ENCODE measurements at regions not wholly inside any gene's neighbourhood (a gene's known extent, or its start where the extent isn't known, plus 50 kb on each side); places are given as distances from the start of the nearest gene placed in this dataset.

DNA sequence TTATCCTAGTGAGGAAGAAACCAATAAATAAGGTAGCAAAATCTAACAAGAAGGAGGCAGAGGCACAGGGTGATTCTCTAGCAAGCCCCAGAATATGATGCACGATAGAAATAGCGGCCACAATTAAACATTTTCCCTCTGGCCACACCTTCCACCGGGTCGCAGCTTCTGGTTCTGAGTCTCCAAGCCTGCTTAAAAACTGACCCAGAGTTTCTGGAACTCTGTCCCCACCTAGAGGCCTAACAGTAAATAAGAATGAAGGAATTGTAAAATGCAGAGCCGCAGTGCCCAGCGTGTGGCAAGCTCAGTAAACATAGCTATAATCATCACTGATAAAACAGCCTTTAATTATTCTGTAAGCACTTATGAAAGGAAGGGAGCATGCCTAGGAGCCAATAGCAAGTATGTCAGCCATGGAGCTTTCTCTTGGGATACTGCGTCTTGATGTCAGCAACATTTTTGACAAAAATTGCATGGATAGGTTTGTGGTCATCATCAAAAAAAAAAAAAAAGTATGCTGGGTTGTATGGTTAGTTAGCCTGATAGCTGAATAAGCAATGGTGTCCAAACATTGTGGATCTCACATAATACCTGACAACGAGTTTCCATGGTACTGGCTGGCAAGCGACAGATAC is 465.5 kb downstream of the DNAH5 start:
- Histone ChIP-seq H3K9ac (ENCODE audit: insufficient read length, low read depth) (no peak overlapping the region), H3K36me3 (ENCODE audit: insufficient read depth, insufficient read length, low read length) (no peaks in the 10 kb centered on the region), H3K9me3 (ENCODE audit: insufficient read depth, low read length) (peaks cover 6% of the 10 kb centered on the region; the same call in 1 of the 2 replicates), H3K27me3 (ENCODE audit: insufficient read depth, insufficient read length) (no peaks in the 10 kb centered on the region), H3K4me3 (ENCODE audit: insufficient read length, low read depth) (no peak overlapping the region), H3K4me1 (ENCODE audit: insufficient read depth, insufficient read length) (no peaks in the 10 kb centered on the region)
- DNase-seq (ENCODE audit: low read depth, low spot score): peak; percentile 20
- TF ChIP-seq YY1 (IDR thresholded peaks at IDR 0.05; ENCODE audit: insufficient read depth, insufficient read length) (no peak), SUZ12 (IDR thresholded peaks at IDR 0.05; ENCODE audit: extremely low read depth, insufficient read depth, insufficient read length) (no peak), ZNF274 (IDR thresholded peaks at IDR 0.05; ENCODE audit: low read depth, low read length) (no peak)

DNA sequence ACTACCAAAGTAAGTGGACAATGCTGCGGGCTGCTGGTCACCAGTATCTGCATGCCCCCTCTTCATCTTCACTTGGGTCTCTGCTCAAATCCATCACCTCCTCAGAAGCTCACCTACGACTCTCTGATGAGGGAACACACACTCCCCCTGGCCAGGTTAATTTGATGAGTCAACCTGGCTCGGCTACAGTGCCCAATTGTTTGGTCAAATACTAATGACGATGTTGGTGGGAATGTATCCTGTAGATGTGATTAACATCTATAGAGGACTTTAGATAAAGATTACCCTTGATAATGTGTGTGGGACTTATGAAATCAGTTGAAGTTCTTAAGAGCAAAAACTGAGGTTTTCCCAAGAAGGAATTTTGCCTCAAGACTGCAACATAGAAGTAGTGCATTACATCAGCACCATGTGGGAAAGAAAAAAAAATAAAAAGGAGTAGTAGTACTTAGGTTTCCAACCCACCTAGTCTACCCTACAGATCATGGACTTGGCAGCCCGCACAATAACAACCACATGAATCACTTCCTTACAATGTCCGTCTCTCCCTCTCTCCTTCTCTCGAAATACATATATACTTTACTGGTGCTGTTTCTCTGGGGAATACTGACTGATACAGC is 467.3 kb downstream of the DNAH5 start:
- Histone ChIP-seq H3K4me3 (ENCODE audit: insufficient read length, low read depth) (no peak overlapping the region), H3K9ac (ENCODE audit: insufficient read length, low read depth) (no peak overlapping the region), H3K9me3 (ENCODE audit: insufficient read depth, low read length) (peaks cover 6% of the 10 kb centered on the region; the same call in 1 of the 2 replicates), H3K36me3 (ENCODE audit: insufficient read depth, insufficient read length, low read length) (no peaks in the 10 kb centered on the region), H3K27me3 (ENCODE audit: insufficient read depth, insufficient read length) (no peaks in the 10 kb centered on the region), H3K4me1 (ENCODE audit: insufficient read depth, insufficient read length) (no peaks in the 10 kb centered on the region)
- no peak for TF ChIP-seq YY1 (IDR thresholded peaks at IDR 0.05; ENCODE audit: insufficient read depth, insufficient read length)
- no peak for TF ChIP-seq ZNF274 (IDR thresholded peaks at IDR 0.05; ENCODE audit: low read depth, low read length)
- no peak for TF ChIP-seq SUZ12 (IDR thresholded peaks at IDR 0.05; ENCODE audit: extremely low read depth, insufficient read depth, insufficient read length)
- no peak for DNase-seq (ENCODE audit: low read depth, low spot score)

GRCh38 chr5:13472842-13473241 is 471.6 kb downstream of the DNAH5 start:
- Histone ChIP-seq H3K9me3 (ENCODE audit: insufficient read depth, low read length) (peaks cover 6% of the 10 kb centered on the region; the same call in 1 of the 2 replicates), H3K27me3 (ENCODE audit: insufficient read depth, insufficient read length) (no peaks in the 10 kb centered on the region), H3K4me3 (ENCODE audit: insufficient read length, low read depth) (no peak overlapping the region), H3K4me1 (ENCODE audit: insufficient read depth, insufficient read length) (no peaks in the 10 kb centered on the region), H3K9ac (ENCODE audit: insufficient read length, low read depth) (no peak overlapping the region), H3K36me3 (ENCODE audit: insufficient read depth, insufficient read length, low read length) (no peaks in the 10 kb centered on the region)
- TF ChIP-seq ZNF274 (IDR thresholded peaks at IDR 0.05; ENCODE audit: low read depth, low read length): no peak
- no peak for TF ChIP-seq YY1 (IDR thresholded peaks at IDR 0.05; ENCODE audit: insufficient read depth, insufficient read length)
- no peak for DNase-seq (ENCODE audit: low read depth, low spot score)

- TF ChIP-seq ZNF274 (IDR thresholded peaks at IDR 0.05; ENCODE audit: low read depth, low read length): no peak
- no peak for TF ChIP-seq SUZ12 (IDR thresholded peaks at IDR 0.05; ENCODE audit: extremely low read depth, insufficient read depth, insufficient read length)
- no peak for TF ChIP-seq YY1 (IDR thresholded peaks at IDR 0.05; ENCODE audit: insufficient read depth, insufficient read length)
- H3K4me3 ChIP-seq (ENCODE audit: insufficient read length, low read depth): no peak overlapping the region
- no peaks in the 10 kb centered on the region for H3K36me3 ChIP-seq (ENCODE audit: insufficient read depth, insufficient read length, low read length)
- no peaks in the 10 kb centered on the region for H3K4me1 ChIP-seq (ENCODE audit: insufficient read depth, insufficient read length)
- H3K9me3 ChIP-seq (ENCODE audit: insufficient read depth, low read length): peaks cover 6% of the 10 kb centered on the region; the same call in 1 of the 2 replicates
- no peak for DNase-seq (ENCODE audit: low read depth, low spot score)
- H3K27me3 ChIP-seq (ENCODE audit: insufficient read depth, insufficient read length): no peaks in the 10 kb centered on the region
- H3K9ac ChIP-seq (ENCODE audit: insufficient read length, low read depth): no peak overlapping the region
Observed at GRCh38 chr5:13470975-13471374, 473.5 kb downstream of the DNAH5 start.

DNA sequence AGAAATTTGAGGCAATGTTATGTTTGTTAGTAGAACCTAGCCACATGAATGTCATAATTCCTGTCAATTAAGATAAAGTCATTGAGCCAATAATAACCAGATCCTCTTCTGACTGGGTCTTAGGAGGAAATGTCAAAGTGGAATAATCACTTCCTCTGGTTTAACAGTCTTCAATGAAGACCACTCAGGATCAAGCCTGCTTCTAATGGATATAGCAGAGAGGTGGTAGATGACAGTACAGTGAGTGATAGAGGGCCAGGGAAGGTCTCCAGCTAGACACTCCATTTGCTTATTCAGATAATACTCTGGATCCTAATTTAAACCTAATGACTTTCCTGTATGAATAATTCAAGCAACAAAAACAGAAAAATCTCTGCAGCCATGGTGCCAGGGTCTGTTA is 474.2 kb downstream of the DNAH5 start:
- Histone ChIP-seq H3K9me3 (ENCODE audit: insufficient read depth, low read length) (peaks cover 6% of the 10 kb centered on the region; the same call in 1 of the 2 replicates), H3K9ac (ENCODE audit: insufficient read length, low read depth) (no peak overlapping the region), H3K4me1 (ENCODE audit: insufficient read depth, insufficient read length) (no peaks in the 10 kb centered on the region), H3K36me3 (ENCODE audit: insufficient read depth, insufficient read length, low read length) (no peaks in the 10 kb centered on the region), H3K27me3 (ENCODE audit: insufficient read depth, insufficient read length) (no peaks in the 10 kb centered on the region), H3K4me3 (ENCODE audit: insufficient read length, low read depth) (no peak overlapping the region)
- TF ChIP-seq SUZ12 (IDR thresholded peaks at IDR 0.05; ENCODE audit: extremely low read depth, insufficient read depth, insufficient read length) (no peak), ZNF274 (IDR thresholded peaks at IDR 0.05; ENCODE audit: low read depth, low read length) (no peak)
- no peak for DNase-seq (ENCODE audit: low read depth, low spot score)

DNA sequence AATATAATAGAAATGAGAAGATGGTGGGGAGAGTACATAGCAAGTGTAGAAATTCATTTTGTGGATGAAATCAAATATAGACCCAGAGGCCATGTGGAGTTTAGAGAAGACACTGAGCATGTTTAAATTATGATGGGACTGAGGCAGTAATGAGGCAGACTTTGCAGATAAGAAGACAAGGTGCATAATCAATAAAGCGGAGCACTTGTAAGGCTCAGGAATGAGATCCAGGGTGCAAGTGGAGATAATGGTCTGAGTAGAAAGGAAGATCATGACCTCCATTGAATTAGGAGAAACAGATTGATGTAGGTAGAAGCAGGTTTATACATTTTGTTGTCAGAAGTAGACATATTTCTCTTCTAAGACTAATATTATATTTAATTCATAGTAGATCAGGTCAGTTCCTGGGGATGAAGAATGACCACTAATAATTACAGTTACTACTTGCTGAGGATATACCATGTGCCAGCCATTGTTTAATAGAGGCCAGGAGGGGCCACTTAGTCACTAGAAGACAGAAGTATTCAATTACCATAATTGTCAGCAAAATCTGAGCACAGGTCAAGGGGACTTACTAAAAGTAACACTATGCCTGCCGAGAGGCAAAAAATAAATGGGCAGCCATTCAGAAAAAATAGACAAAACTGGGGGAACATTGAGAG is 479.8 kb downstream of the DNAH5 start:
- H3K9ac ChIP-seq (ENCODE audit: insufficient read length, low read depth): no peak overlapping the region
- H3K27me3 ChIP-seq (ENCODE audit: insufficient read depth, insufficient read length): no peaks in the 10 kb centered on the region
- TF ChIP-seq SUZ12 (IDR thresholded peaks at IDR 0.05; ENCODE audit: extremely low read depth, insufficient read depth, insufficient read length) (no peak), YY1 (IDR thresholded peaks at IDR 0.05; ENCODE audit: insufficient read depth, insufficient read length) (no peak), ZNF274 (IDR thresholded peaks at IDR 0.05; ENCODE audit: low read depth, low read length) (no peak)
- H3K36me3 ChIP-seq (ENCODE audit: insufficient read depth, insufficient read length, low read length): no peaks in the 10 kb centered on the region
- H3K4me1 ChIP-seq (ENCODE audit: insufficient read depth, insufficient read length): no peaks in the 10 kb centered on the region
- H3K9me3 ChIP-seq (ENCODE audit: insufficient read depth, low read length): no peaks in the 10 kb centered on the region
- no peak for DNase-seq (ENCODE audit: low read depth, low spot score)
- no peak overlapping the region for H3K4me3 ChIP-seq (ENCODE audit: insufficient read length, low read depth)

DNA sequence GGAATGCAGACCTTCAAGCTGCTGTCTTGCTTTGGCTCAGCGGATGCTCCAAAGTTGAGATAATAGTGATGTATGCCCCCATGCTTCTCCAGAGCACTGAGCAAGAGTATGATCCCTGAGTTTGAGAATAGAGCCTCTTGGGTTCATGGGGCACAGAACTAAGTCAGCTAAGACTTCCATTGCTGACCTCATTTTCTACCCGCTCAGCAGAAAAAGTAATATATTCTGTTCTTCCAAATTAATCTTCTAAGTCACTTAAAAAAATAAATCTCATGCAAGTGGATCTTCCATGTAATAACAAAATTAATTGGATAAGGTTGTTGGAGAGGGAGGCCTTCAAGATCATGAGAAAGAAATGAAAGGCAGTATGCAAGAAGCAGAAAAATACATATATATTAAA is 483.9 kb downstream of the DNAH5 start:
- DNase-seq (ENCODE audit: low read depth, low spot score): no peak
- Histone ChIP-seq H3K9me3 (ENCODE audit: insufficient read depth, low read length) (no peaks in the 10 kb centered on the region), H3K4me3 (ENCODE audit: insufficient read length, low read depth) (no peak overlapping the region), H3K9ac (ENCODE audit: insufficient read length, low read depth) (no peak overlapping the region), H3K27me3 (ENCODE audit: insufficient read depth, insufficient read length) (no peaks in the 10 kb centered on the region), H3K4me1 (ENCODE audit: insufficient read depth, insufficient read length) (no peaks in the 10 kb centered on the region), H3K36me3 (ENCODE audit: insufficient read depth, insufficient read length, low read length) (no peaks in the 10 kb centered on the region)
- TF ChIP-seq ZNF274 (IDR thresholded peaks at IDR 0.05; ENCODE audit: low read depth, low read length) (no peak), SUZ12 (IDR thresholded peaks at IDR 0.05; ENCODE audit: extremely low read depth, insufficient read depth, insufficient read length) (no peak), YY1 (IDR thresholded peaks at IDR 0.05; ENCODE audit: insufficient read depth, insufficient read length) (no peak)

Measured in NT2/D1 (cell line).